ENCODE measurements at regions not wholly inside any gene's neighbourhood (a gene's known extent, or its start where the extent isn't known, plus 50 kb on each side); places are given as distances from the start of the nearest gene placed in this dataset.

GRCh38 chr11:128194216-128194615, 393.1 kb downstream of the ETS1 start:
- no peak for TF ChIP-seq ARNTL (CRISPR knock-in tag; IDR thresholded peaks at IDR 0.05; ENCODE audit: borderline replicate concordance, low read depth)
- no peak for TF ChIP-seq BACH2 (CRISPR knock-in tag; IDR thresholded peaks at IDR 0.05; ENCODE audit: borderline replicate concordance)
